Fibroblast of villous mesenchyme (primary cell): ENCODE measurements at regions not wholly inside any gene's neighbourhood (a gene's known extent, or its start where the extent isn't known, plus 50 kb on each side); places are given as distances from the start of the nearest gene placed in this dataset.

Experiments
- DNase-seq: peaks from one replicate; pipeline ENCODE4 v3.0.0-alpha.2; 2010; ENCODE audit warnings: low read depth
- H3K4me3 ChIP-seq: 2 replicates; pipeline ENCODE4 v1.5.1; 2011; ENCODE audit warnings: low read depth, mild to moderate bottlenecking, low read length
- CTCF ChIP-seq: IDR thresholded peaks from 2 replicates; pipeline ENCODE4 v1.5.1; 2012; ENCODE audit warnings: low read depth, mild to moderate bottlenecking, low read length; ENCODE audit not compliant: insufficient read depth

GRCh38 chr4:24102621-24103020 lies 212.8 kb upstream of the PPARGC1A start:
- no peak overlapping the region for H3K4me3 ChIP-seq
- no peak for TF ChIP-seq CTCF
- DNase-seq = no peak

GRCh38 chr4:24096603-24097002 lies 206.8 kb upstream of the PPARGC1A start:
- DNase-seq = no peak
- no peak overlapping the region for H3K4me3 ChIP-seq
- TF ChIP-seq CTCF = no peak

- no peak overlapping the region for H3K4me3 ChIP-seq
- TF ChIP-seq CTCF = no peak
- peak; percentile 27 for DNase-seq
Observed at GRCh38 chr4:24094726-24095125, 204.9 kb upstream of the PPARGC1A start.

- no peak for TF ChIP-seq CTCF
- peak; percentile 53 for DNase-seq
- H3K4me3 ChIP-seq = no peak overlapping the region
Observed at GRCh38 chr4:24093446-24093845, 203.6 kb upstream of the PPARGC1A start.

GRCh38 chr4:24091639-24092233 lies 201.9 kb upstream of the PPARGC1A start:
- H3K4me3 ChIP-seq = no peak overlapping the region
- no peak for TF ChIP-seq CTCF
- DNase-seq = no peak

GRCh38 chr4:24089851-24090534 lies 200.1 kb upstream of the PPARGC1A start:
- peak; percentile 65 for DNase-seq
- H3K4me3 ChIP-seq = peak overlapping the region; percentile 21
- TF ChIP-seq CTCF = no peak
